HG03135 (cell line): ENCODE measurements at regions not wholly inside any gene's neighbourhood (a gene's known extent, or its start where the extent isn't known, plus 50 kb on each side); places are given as distances from the start of the nearest gene placed in this dataset.

Experiments
- ATAC-seq: cut with Tn5 transposase; IDR thresholded peaks from one replicate; pipeline ENCODE4 v1.9.1; 2021; ENCODE audit warnings: mild to moderate bottlenecking, moderate library complexity; ENCODE audit not compliant: unreplicated experiment

DNA sequence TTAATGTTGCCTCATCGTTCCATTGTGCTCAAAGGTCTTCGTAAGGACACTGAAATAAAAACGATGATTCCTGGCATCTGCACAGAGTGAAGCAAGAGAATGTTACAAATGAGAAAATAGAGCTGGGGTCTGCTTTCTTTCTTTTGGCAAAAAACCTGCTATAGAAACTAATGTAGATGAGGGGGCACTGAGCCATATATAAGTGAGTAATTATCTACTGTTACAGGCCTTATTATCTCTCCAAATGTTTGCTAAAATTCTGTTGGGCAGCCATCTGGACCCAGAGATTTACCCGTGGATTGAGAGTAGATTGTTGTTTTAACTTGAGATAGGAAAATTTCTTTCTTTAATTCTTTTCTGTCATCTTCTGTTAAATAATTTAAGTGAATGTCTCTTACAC is 472.5 kb upstream of the PIK3C3 start:
- no peak for ATAC-seq

DNA sequence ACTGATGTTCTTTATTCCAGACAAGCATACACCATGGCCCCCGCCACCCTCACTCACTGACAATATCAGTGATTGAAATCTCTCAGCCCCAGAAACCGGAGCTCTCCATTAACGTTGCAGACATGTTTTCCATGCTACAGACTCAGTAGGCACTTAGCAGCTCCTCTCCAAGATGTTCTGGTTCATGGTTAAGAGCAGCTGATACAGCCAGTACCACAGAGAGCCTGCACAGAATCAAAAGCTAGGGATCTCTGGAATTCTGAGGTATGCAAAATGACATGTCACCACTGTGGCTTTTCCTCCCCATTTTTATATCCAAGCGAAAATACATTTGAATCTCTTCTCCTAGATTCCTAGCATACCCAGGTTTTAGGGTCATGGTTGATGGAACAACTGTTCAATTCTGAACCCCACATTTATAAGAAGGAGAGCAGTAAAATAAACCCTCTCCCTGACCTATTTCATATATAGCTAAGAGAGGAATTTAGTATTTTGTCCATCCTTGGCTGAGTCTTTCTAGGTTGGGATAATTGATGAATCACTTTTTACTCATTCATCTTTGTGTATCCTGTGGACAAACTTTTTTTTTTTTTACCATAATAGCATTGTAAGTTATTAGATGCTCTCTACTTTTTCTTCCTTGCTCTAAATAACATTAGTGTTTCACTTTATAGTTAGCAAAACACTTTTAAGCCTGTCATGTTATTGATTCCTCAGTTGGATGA is 488.4 kb upstream of the PIK3C3 start:
- ATAC-seq, result no peak

- no peak for ATAC-seq
Observed at GRCh38 chr18:41465386-41465785, 489.6 kb upstream of the PIK3C3 start.

- no peak for ATAC-seq
Observed at GRCh38 chr18:41464278-41464677, 490.8 kb upstream of the PIK3C3 start.

GRCh38 chr18:41462946-41463345 is 492.1 kb upstream of the PIK3C3 start:
- no peak for ATAC-seq

DNA sequence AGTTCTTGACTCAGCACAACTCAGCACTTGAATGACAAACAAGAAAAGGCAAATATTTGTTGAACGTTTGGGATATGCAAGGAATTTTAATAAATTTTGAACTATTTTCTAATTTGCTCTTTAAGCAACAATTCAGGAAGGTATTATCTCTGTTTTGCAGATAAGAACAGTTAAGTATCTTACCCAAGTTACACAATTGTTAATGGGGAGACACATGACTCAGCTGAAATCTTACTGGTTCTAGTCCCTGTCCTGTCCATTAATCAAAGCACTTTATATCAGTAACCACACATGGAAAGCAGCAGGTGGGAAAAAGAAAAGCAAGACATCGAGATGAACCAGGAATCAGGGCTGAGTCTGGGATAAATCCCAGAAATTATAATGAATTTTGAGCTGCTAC is 493.9 kb upstream of the PIK3C3 start:
- ATAC-seq, result no peak

- ATAC-seq, result no peak
Observed at GRCh38 chr18:41459656-41460055, 495.4 kb upstream of the PIK3C3 start.

- no peak for ATAC-seq
Observed at GRCh38 chr18:41458376-41458775, 496.7 kb upstream of the PIK3C3 start.

DNA sequence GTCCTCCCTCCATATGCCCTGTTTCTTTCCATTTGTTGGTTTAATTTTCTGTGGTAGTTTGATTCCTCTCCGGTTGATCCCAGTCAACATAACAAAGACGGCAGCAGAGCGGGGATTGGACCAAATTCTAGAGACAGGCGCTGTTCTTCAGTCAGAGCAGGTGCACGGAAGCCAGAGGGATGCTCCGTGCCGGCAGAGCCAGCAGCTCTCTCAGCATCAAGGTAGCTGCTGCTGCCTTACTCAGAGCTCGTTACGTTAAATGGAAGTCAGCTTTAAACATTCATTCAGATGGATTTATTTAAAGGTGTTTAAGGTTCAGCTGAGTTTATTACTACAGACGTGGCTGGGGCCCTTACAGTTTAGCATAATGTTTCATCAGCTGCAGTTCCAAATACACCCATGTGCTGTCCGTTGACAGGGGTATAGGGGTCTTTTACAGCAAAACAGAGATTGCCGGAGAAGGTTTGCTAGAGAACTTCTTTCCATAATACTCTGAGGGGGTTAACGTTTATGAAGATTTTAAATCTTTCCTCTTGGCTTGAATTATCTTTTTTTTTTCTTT is 497.2 kb upstream of the PIK3C3 start:
- ATAC-seq, result no peak

DNA sequence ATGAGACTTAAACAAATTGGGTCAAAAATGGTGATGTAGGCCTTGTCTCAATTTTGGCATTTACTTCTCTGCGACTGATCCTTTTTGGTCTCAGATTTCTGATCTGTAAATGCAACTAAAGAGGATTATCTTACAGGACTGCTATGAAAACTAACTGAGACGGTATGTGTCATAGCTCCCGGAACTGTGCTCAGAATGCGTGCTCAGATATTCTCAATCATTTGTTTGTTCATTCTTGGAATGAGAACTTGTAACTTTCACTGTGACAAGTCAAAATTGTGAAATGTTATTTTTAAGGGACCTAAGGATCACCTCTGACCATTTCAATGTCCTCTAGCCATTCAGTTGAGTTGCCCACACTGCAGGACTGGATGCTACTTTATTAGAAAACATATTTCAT is 498.2 kb upstream of the PIK3C3 start:
- ATAC-seq, result no peak

- ATAC-seq, result no peak
Observed at GRCh38 chr18:41449612-41450011, 505.4 kb upstream of the PIK3C3 start.

- ATAC-seq, result no peak
Observed at GRCh38 chr18:41444943-41445342, 510.1 kb upstream of the PIK3C3 start.

DNA sequence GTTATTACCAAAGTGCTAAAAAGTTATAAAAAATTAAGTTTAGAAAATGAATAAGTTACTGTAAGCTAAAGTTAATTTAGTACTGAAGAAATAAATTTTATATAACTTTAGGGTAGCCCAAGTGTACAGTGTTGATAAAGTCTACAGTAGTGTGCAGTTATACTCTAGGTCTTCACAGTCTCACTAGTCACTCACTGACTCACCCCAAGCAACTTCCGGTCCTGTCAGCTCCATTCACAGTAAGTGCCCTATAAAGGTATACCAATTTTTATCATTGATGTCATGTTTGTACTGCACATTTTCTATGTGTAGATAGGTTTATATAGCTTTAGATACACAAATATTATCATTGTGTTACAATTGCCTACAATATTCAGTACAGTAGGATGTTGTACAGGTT is 518.3 kb upstream of the PIK3C3 start:
- no peak for ATAC-seq

DNA sequence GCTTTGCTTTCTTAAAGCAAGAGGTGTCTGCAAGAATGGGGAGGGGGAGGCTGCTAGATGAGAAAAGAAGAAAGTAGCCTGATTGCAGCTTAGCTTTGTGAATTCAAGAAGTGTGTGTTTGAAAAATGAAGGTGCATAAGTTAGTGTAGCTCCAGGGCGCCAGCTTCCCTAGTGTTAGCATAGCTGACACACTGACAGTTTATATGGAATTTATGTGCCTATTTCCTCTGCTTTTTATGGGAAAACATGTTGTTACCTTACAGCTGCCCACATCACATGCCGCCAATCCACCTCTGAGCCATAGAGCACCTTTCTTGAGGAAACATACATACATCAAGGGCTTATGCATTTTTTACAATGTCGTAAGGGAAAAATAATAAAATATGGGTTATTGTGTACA is 536.4 kb upstream of the PIK3C3 start:
- ATAC-seq, result no peak

DNA sequence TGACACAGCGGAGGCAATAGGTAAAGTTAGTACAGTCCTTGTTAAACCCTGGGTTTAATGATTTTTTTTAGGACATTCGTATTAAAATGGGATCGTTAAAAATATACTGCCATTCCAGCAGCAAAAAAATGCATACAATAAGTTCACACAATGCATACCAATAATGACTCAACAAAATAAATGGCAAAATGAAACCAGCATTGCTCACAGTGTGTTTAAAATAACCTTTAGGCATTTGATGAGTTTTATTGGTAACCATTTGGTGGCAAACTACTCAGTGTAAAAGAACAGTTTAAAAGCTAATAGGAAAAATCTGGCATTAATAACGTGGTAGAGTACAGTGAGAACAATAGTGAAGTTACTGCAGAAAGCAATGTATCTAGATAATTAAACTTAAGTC is 539.0 kb upstream of the PIK3C3 start:
- no peak for ATAC-seq

GRCh38 chr18:41410006-41410405 is 545.0 kb upstream of the PIK3C3 start:
- ATAC-seq, result no peak

GRCh38 chr18:41406834-41407233 is 548.2 kb upstream of the PIK3C3 start:
- no peak for ATAC-seq

DNA sequence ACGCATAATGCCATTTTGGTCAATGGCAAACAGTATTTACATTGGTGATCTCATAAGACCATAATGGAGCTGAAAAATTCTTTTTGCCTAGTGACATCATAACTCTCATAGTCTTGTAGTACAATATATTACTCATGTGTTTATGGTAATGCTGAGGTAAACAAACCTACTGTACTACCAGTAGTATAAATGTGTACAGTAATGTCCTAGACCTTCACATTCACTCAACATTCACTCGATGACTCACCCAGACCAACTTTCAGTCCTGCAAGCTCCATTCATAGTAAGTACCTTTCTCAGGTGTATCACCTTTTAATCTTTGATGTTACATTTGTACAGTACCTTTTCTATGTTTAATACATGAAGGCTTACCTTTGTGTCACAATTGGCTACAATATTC is 558.2 kb upstream of the PIK3C3 start:
- no peak for ATAC-seq

DNA sequence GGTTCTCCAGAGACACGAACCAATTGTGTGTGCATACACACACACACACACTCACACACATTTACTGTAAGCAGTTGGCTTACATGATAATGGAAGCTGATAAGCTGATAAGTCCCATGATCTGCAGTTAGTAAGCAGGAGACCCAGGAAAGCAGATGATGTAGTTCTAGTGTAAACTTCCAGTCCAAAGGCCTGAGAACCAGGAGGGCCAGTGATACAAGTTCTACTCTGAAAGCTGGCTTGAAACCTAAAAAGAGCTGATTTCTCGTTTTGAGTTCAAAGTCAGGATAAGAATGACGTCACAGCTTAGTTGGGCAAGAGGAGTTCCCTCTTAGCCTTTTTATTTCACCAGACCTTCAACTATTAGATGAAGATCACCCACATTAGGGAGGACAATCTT is 558.8 kb upstream of the PIK3C3 start:
- ATAC-seq, result no peak

DNA sequence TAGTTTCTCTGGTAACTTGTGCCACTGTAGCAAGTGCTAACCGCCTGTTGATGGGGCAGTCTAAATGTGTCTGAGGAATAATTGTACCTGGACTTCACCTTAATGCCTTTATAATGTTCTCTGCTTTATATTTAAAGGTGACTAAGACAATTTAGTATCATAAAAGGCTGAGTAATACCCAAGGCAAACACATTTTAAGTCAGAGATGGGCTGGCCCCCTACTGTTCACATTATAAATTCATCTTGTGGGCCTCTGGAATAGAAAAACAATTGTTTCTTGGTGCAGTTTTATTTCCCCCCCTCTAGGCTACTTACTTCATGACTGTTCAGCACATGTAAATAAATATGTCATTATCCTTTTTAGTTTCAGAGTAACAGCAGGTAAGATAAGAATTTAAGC is 559.3 kb upstream of the PIK3C3 start:
- ATAC-seq, result no peak

DNA sequence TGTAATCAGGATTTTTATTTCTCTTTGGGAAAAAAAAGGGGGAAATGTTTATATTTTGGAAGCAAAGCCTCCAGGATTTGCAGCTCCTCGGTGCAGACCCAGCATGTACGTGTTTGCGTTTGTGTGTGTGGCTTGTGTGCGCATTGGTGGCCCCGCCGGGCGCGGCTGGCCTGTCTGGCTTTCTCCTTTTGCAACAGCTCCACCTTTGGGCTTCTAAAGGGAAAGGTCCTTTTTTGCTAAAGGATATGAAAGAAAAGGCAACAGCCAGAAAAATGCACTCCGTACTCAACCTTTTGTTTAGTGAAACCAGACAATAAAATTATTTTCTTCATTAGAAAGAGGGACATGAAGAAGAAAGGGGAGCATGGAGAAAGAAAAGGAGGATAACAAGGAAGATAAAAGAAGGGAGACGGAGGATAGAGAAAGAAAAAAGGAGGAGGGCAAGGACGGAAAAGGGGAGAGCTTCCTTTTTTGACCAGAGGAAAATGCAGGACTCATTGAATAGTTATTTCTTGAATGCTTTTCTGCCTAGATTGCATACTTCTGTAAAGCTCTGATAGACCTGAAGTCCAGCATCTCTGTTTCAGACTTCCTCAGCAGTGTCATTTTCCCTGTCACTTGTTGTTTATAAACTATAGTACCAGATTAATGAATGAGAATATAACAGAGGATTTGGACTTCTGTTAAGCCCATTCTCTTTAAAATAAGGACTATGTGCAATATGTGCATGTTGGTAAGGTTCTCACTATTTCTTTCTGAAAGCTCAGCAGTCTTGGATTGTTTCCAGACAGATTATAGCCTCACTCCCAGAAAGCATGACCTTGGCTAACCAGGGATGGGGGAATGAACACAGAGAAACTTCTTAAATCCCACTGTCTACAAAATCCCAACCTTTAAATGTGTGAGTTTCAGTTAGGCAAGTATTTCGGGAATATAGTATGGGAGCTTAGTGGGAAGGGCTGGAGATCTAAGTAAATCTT is 563.1 kb upstream of the PIK3C3 start:
- ATAC-seq, result no peak

DNA sequence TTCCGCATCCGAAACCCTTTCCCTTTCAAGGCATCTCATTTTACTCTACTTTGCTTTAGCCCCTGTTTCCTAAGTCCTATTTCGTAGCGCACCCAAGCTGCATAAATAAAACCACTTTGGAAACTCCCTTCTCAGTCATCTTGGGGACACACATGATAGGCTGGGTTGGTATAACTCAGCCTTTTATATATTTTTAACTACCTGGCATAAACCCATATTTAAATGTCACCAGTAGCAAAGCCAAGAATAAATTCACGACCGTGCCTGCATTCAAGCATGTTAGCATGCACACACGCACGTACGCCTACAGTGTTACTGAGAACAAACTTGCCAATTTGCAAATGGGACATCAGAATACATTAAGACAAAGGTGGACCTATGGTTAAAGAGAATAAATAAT is 564.7 kb upstream of the PIK3C3 start:
- no peak for ATAC-seq
